Type B pancreatic cell (in vitro differentiated cells): ENCODE measurements at regions not wholly inside any gene's neighbourhood (a gene's known extent, or its start where the extent isn't known, plus 50 kb on each side); places are given as distances from the start of the nearest gene placed in this dataset.

Source experiments
- DNase-seq: peaks from one replicate; pipeline ENCODE4 v3.0.0; 2021; ENCODE audit warnings: mixed read lengths; ENCODE audit not compliant: unreplicated experiment; ENCODE audit errors: extremely low spot score
- H3K27ac Mint-ChIP-seq: 2 replicates; pipeline ENCODE4 v1.8.0; 2021; ENCODE audit warnings: mild to moderate bottlenecking, mixed read lengths
- H3K27me3 Mint-ChIP-seq: 2 replicates; pipeline ENCODE4 v1.8.0; 2021; ENCODE audit warnings: mixed read lengths
- H3K36me3 Mint-ChIP-seq: 2 replicates; pipeline ENCODE4 v1.8.0; 2021; ENCODE audit warnings: mixed read lengths
- H3K4me1 Mint-ChIP-seq: one replicate; pipeline ENCODE4 v1.8.0; 2021; ENCODE audit warnings: mixed read lengths; ENCODE audit not compliant: unreplicated experiment
- H3K4me3 Mint-ChIP-seq: 2 replicates; pipeline ENCODE4 v1.8.0; 2021; ENCODE audit warnings: mild to moderate bottlenecking, mixed read lengths
- H3K9me3 Mint-ChIP-seq: 2 replicates; pipeline ENCODE4 v1.8.0; 2021; ENCODE audit warnings: mixed read lengths
- CTCF ChIP-seq: fragments of 200-600 bp; sonication (generic); conservative IDR thresholded peaks from 2 replicates; pipeline ENCODE4 v1.5.0; 2021; ENCODE audit warnings: antibody characterized with exemption, mild to moderate bottlenecking

DNA sequence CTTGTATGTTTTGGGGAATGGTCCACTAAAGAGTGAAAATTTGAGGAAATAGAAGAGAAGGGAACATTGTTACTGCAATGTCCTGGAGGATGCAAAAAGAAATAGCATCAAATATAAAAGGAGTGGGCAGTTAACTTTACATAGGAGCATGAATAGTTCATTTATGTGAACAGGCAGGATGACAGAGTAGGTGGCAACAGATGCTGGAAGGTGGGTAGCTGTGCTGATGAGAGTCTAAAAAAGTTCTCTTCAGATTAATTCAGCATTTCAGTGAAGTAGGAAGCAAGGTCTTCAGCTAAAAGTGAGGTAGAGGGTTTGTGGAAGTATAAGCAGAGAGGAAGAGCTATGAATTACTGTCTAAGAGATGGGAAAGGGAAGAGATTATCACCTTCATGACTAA is 276.5 kb downstream of the KIF2B start:
- Mint-ChIP-seq H3K4me3 (no peak overlapping the region), H3K9me3 (peaks cover 1% of the 10 kb centered on the region), H3K27me3 (peaks cover 4% of the 10 kb centered on the region), H3K4me1 (no peaks in the 10 kb centered on the region), H3K36me3 (no peaks in the 10 kb centered on the region), H3K27ac (no peak overlapping the region)
- no peak for TF ChIP-seq CTCF
- DNase-seq: no peak

GRCh38 chr17:54102246-54102645 is 279.5 kb downstream of the KIF2B start:
- Mint-ChIP-seq H3K27me3 (peaks cover 3% of the 10 kb centered on the region), H3K36me3 (no peaks in the 10 kb centered on the region), H3K27ac (no peak overlapping the region), H3K4me3 (no peak overlapping the region), H3K9me3 (peaks cover 4% of the 10 kb centered on the region), H3K4me1 (no peaks in the 10 kb centered on the region)
- no peak for TF ChIP-seq CTCF
- DNase-seq: no peak

DNA sequence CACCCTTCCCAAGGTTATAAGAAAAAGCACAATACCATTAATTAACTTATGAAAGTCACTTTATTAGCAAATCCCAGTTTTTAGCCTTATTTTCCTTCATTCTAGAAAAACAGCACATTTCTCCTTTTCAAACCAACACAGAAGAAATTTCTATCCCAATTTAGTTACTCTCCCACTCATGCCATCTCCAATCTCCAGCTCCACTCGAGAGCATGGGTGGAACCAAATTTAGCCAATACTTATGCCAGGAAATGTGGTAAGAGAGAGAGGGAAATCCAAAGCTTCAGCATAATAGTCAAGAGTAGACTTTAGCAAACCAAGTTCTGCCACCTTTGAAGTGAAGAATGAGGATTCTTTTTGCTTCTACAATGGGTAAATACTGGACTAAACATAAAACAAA is 288.8 kb downstream of the KIF2B start:
- H3K9me3 Mint-ChIP-seq: peaks cover 4% of the 10 kb centered on the region
- no peaks in the 10 kb centered on the region for H3K36me3 Mint-ChIP-seq
- H3K4me3 Mint-ChIP-seq: no peak overlapping the region
- TF ChIP-seq CTCF: no peak
- no peak overlapping the region for H3K27ac Mint-ChIP-seq
- H3K4me1 Mint-ChIP-seq: no peaks in the 10 kb centered on the region
- no peak for DNase-seq
- H3K27me3 Mint-ChIP-seq: no peaks in the 10 kb centered on the region

DNA sequence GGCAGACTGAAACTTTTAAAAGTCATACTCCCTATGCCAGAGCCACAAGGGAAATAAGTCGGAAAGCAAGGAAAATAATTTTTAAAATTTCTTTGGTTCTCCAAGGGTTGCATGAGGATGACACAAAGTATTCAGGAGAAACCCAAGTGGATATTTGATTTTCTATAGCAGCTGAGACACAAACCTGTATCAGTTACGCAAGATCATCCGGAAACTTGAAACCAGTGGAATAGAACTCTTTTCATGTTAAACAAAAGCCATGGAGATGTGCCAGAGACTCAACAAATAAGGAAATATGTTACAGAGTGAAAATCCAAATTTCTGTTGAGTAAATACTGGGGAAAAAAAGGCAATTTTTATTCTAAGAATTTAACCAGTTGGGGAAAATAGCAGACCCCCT is 294.7 kb downstream of the KIF2B start:
- no peak overlapping the region for H3K4me3 Mint-ChIP-seq
- TF ChIP-seq CTCF: no peak
- no peaks in the 10 kb centered on the region for H3K9me3 Mint-ChIP-seq
- H3K36me3 Mint-ChIP-seq: no peaks in the 10 kb centered on the region
- H3K4me1 Mint-ChIP-seq: no peaks in the 10 kb centered on the region
- no peak for DNase-seq
- H3K27ac Mint-ChIP-seq: no peak overlapping the region
- no peaks in the 10 kb centered on the region for H3K27me3 Mint-ChIP-seq

DNA sequence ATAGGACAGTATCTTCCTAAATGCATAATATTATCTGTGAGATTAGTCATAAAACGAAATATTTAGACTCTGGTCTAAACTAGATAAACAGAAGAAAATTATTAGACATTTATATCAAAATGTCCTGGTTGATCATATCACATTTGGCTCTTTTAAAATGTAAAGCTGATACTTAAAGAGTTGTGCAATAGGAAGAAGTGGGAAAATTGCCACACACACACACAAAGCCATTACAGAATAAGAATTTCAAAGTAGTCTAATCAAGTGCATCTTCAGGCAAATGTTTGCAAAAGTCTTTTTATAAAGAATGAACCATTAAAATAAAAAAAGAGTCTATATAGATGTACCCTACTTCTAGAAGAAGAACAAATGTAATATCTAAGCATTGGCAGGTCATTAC is 301.7 kb downstream of the KIF2B start:
- Mint-ChIP-seq H3K4me3 (no peak overlapping the region), H3K36me3 (no peaks in the 10 kb centered on the region), H3K9me3 (peaks cover 8% of the 10 kb centered on the region), H3K4me1 (no peaks in the 10 kb centered on the region), H3K27ac (no peak overlapping the region), H3K27me3 (no peaks in the 10 kb centered on the region)
- no peak for DNase-seq
- no peak for TF ChIP-seq CTCF

GRCh38 chr17:54153423-54153822 is 330.7 kb downstream of the KIF2B start:
- H3K9me3 Mint-ChIP-seq: no peaks in the 10 kb centered on the region
- TF ChIP-seq CTCF: no peak
- no peaks in the 10 kb centered on the region for H3K4me1 Mint-ChIP-seq
- H3K36me3 Mint-ChIP-seq: no peaks in the 10 kb centered on the region
- DNase-seq: no peak
- H3K4me3 Mint-ChIP-seq: no peak overlapping the region
- H3K27ac Mint-ChIP-seq: no peak overlapping the region
- H3K27me3 Mint-ChIP-seq: no peaks in the 10 kb centered on the region
